ENCODE measurements at regions not wholly inside any gene's neighbourhood (a gene's known extent, or its start where the extent isn't known, plus 50 kb on each side); places are given as distances from the start of the nearest gene placed in this dataset.
"Not testable (repeated sequence)": the region's sequence is repeated elsewhere in the genome, so short reads cannot be mapped to it uniquely, and the experiment has no call there.

GRCh38 chr17:62216847-62217246, 151.8 kb upstream of the MED13 start:
- H3K4me1 Mint-ChIP-seq: no peaks in the 10 kb centered on the region
- H3K4me3 Mint-ChIP-seq: no peak overlapping the region
- H3K27ac Mint-ChIP-seq: no peak overlapping the region
- POLR2A ChIA-PET: no interaction called here
- no peaks in the 10 kb centered on the region; the same call in 1 of the 2 replicates for H3K27me3 Mint-ChIP-seq (ENCODE audit: low read depth)
- TF ChIP-seq NR3C1 (CRISPR knock-in tag; conservative IDR thresholded peaks at IDR 0.05; ENCODE audit: low read depth) (no peak), ARID4B (CRISPR knock-in tag; IDR thresholded peaks at IDR 0.05; ENCODE audit: borderline replicate concordance) (no peak), E2F4 (CRISPR knock-in tag; IDR thresholded peaks at IDR 0.05; ENCODE audit: borderline replicate concordance, low read depth) (no peak), GRHL2 (CRISPR knock-in tag; IDR thresholded peaks at IDR 0.05; ENCODE audit: insufficient replicate concordance, severe bottlenecking) (no peak), NR2C2 (CRISPR knock-in tag; IDR thresholded peaks at IDR 0.05) (no peak), NFATC4 (CRISPR knock-in tag; IDR thresholded peaks at IDR 0.05) (no peak), PRRX2 (CRISPR knock-in tag; IDR thresholded peaks at IDR 0.05) (no peak)
- TF ChIP-seq, protein P1, sequence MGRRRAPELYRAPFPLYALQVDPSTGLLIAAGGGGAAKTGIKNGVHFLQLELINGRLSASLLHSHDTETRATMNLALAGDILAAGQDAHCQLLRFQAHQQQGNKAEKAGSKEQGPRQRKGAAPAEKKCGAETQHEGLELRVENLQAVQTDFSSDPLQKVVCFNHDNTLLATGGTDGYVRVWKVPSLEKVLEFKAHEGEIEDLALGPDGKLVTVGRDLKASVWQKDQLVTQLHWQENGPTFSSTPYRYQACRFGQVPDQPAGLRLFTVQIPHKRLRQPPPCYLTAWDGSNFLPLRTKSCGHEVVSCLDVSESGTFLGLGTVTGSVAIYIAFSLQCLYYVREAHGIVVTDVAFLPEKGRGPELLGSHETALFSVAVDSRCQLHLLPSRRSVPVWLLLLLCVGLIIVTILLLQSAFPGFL (CRISPR knock-in tag; IDR thresholded peaks at IDR 0.05; ENCODE audit: borderline replicate concordance): no peak
- CTCF ChIA-PET: no interaction called here
- ATAC-seq (no peak), DNase-seq (ENCODE audit: low spot score) (no peak)
- H3K36me3 Mint-ChIP-seq: no peaks in the 10 kb centered on the region
- peaks cover 8% of the 10 kb centered on the region for H3K9me3 Mint-ChIP-seq

DNA sequence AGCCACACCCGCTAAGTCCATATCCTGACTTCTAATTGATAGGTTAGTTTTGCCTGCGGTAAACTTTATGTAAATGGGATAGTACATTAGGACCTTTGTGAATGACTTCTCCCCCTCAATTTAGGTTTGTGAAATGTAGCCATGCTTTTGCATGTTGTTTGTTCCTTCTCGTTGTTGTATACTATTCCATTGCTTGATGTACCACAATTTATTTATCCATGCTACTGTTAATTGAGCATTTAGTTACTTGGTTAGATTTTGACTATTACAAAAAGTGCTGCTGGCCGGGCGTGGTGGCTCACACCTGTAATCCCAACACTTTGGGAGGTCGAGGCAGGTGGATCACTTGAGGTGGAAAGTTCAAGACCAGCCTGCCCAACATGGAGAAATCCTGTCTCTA, 150.8 kb upstream of the MED13 start:
- POLR2A ChIA-PET; H3K27me3 Mint-ChIP-seq (ENCODE audit: low read depth); H3K27ac Mint-ChIP-seq; H3K4me3 Mint-ChIP-seq; CTCF ChIA-PET; ATAC-seq; H3K36me3 Mint-ChIP-seq; H3K4me1 Mint-ChIP-seq; DNase-seq (ENCODE audit: low spot score); H3K9me3 Mint-ChIP-seq: not testable (repeated sequence)

GRCh38 chr17:62206550-62206949, 141.5 kb upstream of the MED13 start:
- Mint-ChIP-seq H3K4me3 (no peak overlapping the region), H3K27ac (no peak overlapping the region), H3K27me3 (ENCODE audit: low read depth) (no peaks in the 10 kb centered on the region; the same call in 1 of the 2 replicates), H3K36me3 (peaks cover 4% of the 10 kb centered on the region), H3K9me3 (peaks cover 12% of the 10 kb centered on the region), H3K4me1 (peaks cover 5% of the 10 kb centered on the region; the same call in 1 of the 2 replicates)
- no peak for TF ChIP-seq GABPB1 (CRISPR knock-in tag; IDR thresholded peaks at IDR 0.05)
- TF ChIP-seq ZNF416 (CRISPR knock-in tag; IDR thresholded peaks at IDR 0.05): no peak
- TF ChIP-seq JUN (CRISPR knock-in tag; IDR thresholded peaks at IDR 0.05): no peak
- TF ChIP-seq CDX4 (CRISPR knock-in tag; IDR thresholded peaks at IDR 0.05; ENCODE audit: borderline replicate concordance): no peak
- TF ChIP-seq IRF1 (CRISPR knock-in tag; IDR thresholded peaks at IDR 0.05): no peak
- TF ChIP-seq, protein P2, sequence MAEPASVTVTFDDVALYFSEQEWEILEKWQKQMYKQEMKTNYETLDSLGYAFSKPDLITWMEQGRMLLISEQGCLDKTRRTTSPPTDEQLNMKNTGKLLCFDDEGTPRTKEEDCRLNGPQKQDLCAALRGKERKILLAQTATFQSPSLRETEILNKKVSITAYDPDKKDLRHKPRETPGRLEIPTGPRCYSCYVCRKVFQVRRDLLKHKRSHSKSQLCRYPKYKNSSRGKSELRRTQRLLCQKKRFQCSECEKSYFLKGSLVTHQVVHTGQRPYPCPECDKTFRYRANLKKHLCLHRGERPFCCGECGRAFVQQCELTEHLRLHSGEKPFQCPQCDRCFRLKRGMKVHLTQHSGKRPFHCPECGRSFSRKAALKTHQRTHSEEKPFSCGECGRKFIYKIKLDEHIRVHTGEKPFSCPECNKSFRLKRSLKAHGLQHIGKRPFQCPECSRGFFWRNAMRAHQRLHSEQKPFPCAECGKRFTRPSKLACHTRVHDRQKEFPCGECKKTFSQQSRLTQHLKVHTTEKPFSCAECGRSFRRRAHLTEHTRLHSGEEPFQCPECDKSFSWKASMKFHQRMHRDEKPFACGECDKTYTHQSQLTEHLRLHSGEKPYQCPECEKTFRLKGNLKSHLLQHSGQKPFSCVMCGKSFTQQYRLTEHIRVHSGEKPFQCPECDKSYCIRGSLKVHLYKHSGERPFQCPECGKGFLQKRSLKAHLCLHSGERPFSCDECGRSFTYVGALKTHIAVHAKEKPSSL (CRISPR knock-in tag; conservative IDR thresholded peaks at IDR 0.05): no peak
- TF ChIP-seq ELF4 (CRISPR knock-in tag; IDR thresholded peaks at IDR 0.05; ENCODE audit: low read depth): no peak
- no peak for TF ChIP-seq SMAD3 (CRISPR knock-in tag; IDR thresholded peaks at IDR 0.05; ENCODE audit: borderline replicate concordance)
- no peak for TF ChIP-seq ZNF423 (CRISPR knock-in tag; IDR thresholded peaks at IDR 0.05)
- ChIA-PET POLR2A (no interaction called here), CTCF (no interaction called here)
- DNase-seq (ENCODE audit: low spot score) (no peak), ATAC-seq (no peak; the same call in 1 of the 2 replicates)

- H3K4me3 Mint-ChIP-seq; H3K9me3 Mint-ChIP-seq; ATAC-seq; H3K36me3 Mint-ChIP-seq; H3K27ac Mint-ChIP-seq; H3K27me3 Mint-ChIP-seq (ENCODE audit: low read depth); H3K4me1 Mint-ChIP-seq; DNase-seq (ENCODE audit: low spot score); POLR2A ChIA-PET; CTCF ChIA-PET: not testable (repeated sequence)
Observed at GRCh38 chr17:62197156-62197555, 132.1 kb upstream of the MED13 start.

DNA sequence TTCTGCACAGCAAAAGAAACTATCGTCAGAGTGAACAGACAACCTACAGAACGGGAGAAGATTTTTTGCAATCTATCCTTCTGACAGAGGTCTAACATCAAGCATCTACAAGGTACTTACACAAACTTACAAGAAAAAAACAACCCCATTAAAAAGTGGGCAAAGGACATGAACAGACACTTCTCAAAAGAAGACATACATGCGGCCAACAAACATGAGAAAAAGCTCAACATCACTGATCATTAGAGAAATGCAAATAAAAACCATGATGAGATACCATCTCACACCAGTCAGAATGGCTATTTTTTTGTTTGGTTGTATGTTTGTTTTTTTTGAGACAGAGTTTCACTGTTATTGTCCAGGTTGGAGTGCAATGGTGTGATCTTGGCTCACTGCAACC, 131.5 kb upstream of the MED13 start:
- H3K27ac Mint-ChIP-seq; CTCF ChIA-PET; H3K9me3 Mint-ChIP-seq; ATAC-seq; H3K4me3 Mint-ChIP-seq; DNase-seq (ENCODE audit: low spot score); H3K27me3 Mint-ChIP-seq (ENCODE audit: low read depth); H3K4me1 Mint-ChIP-seq; H3K36me3 Mint-ChIP-seq: not testable (repeated sequence)
- POLR2A ChIA-PET: interaction anchor here (0.8 kb wide), 1 partner anchor 69 kb away, joined by 3 read pairs; no protein-coding TSS in a partner anchor

All from WTC11 (cell line).